Putamen (tissue), 1 donor: ENCODE measurements at regions not wholly inside any gene's neighbourhood (a gene's known extent, or its start where the extent isn't known, plus 50 kb on each side); places are given as distances from the start of the nearest gene placed in this dataset.

Experiments
- DNase-seq: peaks from one replicate; pipeline ENCODE4 v3.0.0-alpha.2; 2016; ENCODE audit warnings: low spot score

GRCh38 chr16:79656553-79657115, 56.1 kb upstream of the MAF start:
- DNase-seq: no peak

DNA sequence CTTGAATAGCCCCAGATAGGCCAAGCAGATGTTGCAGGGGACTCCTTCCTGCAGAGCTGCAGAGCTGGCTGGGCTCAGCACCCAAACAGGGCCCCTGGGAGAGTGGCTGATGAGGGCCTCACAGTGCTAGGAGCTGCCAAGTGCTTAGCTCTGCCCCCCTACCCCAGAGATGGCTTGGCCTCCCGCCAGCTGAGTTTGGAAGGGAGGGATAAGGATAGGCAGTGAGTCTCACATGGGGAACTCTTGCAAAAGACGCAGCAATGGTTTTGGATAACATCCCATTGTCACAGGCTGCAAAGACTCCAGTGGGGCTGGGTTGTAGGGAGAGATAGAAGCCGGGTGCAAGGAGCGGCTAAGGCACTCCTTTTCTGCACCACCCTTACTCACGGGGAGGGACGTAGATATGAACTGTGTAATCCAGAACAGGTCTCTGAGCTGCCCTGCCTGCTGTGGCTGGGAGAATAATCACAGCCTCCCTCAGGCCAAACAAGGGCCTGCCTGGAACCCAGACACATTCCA, 52.9 kb upstream of the MAF start:
- no peak for DNase-seq

DNA sequence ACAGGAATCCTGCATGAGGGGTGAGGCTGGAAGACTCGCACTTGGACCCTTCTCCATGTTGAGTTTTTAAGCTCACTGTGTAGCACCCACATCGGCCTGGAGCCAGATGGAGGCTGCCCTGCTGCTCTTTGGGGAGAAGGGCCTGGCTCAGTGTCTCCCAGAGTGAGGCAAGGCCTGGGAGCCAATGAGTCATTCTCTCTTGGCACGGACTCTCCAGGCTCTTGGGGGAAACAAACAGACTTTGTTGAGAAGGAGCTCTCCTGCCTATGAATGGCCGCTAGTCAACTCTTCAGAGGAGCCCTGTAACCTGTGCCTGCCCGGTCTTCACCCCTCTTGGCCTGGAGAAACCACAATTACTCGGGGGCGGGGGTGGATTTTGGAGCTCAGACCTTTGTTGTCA, 50.8 kb upstream of the MAF start:
- peak; percentile 60 for DNase-seq
